Activated naive CD8-positive, alpha-beta T cell treated with anti-CD3 and anti-CD28 coated beads, Interleukin-2, amount 50 U/mL, for 16 hours (primary cell): ENCODE measurements at regions not wholly inside any gene's neighbourhood (a gene's known extent, or its start where the extent isn't known, plus 50 kb on each side); places are given as distances from the start of the nearest gene placed in this dataset.
"Not testable (repeated sequence)": the region's sequence is repeated elsewhere in the genome, so short reads cannot be mapped to it uniquely, and the experiment has no call there.

ENCODE experiments used
- DNase-seq: peaks from one replicate; pipeline ENCODE4 v3.0.0-alpha.2; 2020; ENCODE audit warnings: low read depth, low spot score

DNA sequence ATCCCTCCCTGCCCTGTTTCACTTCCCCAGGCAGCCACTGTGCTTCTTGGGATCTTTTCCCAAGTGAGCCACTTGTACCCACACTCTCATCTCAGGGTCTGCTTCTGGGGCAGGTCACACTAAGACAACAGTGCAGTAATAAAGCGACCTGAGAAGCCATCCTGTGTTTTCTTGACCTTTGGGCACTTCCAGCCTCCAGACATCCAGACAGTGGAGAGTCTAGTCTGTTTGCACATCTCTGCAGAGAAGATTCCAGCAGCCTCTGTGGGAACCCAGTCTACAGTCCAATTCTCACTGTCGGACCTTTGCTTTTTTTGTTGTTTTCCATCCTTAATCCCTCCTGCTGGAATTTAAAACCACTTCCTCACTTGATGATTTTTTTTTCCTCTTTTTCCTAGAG, 50.3 kb upstream of the ATP6AP2 start:
- DNase-seq, result no peak

GRCh38 chrX:40527543-40527942, 53.2 kb upstream of the ATP6AP2 start:
- DNase-seq, result no peak

GRCh38 chrX:40526412-40526811, 54.4 kb upstream of the ATP6AP2 start:
- no peak for DNase-seq

DNA sequence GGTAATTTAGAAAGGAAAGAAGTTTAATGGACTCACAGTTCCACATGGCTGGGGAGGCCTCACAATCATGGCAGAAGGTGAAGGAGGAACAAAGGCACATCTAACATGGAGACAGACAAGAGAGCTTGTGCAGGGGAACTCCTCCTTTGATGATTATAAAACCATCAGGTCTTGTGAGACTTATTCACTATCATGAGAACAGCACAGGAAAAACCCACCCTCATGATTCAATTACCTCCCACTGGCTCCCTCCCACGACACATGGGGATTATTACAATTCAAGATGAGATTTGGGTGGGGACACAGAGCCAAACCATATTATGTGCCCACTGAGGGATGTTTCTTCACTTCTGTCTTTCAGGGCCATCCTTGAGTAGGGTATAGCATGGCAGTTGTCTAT, 54.9 kb upstream of the ATP6AP2 start:
- not testable (repeated sequence) for DNase-seq

DNA sequence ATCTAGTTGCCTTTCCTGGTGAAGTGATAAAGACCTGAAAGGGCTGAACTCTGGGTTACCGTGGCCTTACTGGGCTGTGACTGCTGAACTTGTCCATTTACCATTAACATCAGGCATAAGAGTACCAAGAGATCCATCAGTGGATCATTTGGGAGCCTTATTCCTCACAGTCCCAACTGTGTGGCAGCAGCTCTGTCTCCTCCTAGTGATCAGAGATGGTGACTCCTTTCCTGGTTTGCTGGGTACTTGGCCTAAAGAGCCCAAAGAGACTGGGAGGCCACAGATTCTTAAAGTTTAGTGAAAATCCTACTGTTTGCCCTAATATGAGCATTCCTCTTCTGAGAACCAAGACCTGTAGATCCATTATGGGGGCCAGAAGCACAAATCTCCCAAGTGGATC, 56.3 kb upstream of the ATP6AP2 start:
- DNase-seq, result no peak

DNA sequence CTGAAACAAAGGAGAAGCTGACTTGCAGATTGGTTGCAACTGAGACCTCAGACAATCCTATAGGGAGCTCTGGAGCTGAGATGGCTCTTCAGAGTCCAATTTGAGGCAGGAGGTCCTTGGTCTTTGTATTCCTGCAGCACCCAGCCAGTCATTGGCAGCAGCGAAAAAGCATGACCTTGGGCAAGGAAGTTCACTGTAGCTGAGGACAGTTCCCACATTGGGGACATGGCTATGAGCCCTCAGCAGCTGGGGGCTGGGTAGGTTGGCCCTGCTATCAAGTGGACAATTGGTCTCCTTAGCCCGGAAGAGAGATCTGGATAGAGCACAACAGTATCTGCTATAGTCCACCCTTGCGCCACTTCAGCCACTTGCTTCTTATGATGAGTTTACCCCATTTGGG, 56.9 kb upstream of the ATP6AP2 start:
- DNase-seq, result no peak

GRCh38 chrX:40521868-40522450, 58.8 kb upstream of the ATP6AP2 start:
- DNase-seq, result no peak

GRCh38 chrX:40514376-40514775, 66.4 kb upstream of the ATP6AP2 start:
- DNase-seq, result no peak

DNA sequence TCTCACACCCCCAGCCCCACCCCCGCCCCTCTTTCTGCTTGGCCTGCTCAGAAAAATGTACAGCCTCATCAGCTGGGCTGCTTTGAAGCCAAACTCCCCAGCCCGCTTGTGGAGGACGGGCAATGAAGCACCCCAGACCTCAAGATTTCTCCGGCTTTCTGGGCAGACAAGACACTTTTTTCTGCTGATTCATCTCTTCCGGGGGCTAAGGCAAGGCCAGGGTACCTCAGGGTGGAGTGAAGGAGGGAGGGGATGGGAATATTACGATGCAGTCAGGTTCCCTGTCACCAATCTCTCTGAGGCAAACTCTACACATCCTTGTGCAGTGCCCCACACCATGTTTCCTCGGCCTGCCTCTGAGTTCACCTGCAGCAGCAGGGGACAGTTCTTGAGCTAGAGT, 66.9 kb upstream of the ATP6AP2 start:
- no peak for DNase-seq

- no peak for DNase-seq
Measured at GRCh38 chrX:40513012-40513411, 67.8 kb upstream of the ATP6AP2 start.

GRCh38 chrX:40511258-40511657, 69.5 kb upstream of the ATP6AP2 start:
- no peak for DNase-seq

DNA sequence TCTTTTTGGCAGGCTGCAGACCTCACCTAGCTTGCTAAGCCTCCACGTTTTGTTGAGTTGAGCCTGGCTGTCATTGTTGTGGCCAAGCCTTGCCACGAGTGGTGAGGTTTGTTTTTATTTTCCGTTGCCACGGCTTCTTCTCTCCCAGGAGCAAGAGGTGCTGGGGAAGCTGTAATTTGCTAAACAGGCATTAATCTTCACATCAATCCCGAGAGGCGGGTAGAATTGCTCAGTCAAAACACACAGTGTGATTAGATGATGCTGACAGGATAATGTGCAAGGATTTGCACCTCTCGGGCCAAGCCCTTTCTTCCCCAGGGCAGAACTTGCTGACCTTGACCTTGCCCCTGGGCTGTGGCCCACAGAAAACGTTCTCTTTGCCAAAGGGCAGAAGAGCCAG, 72.2 kb upstream of the ATP6AP2 start:
- no peak for DNase-seq

DNA sequence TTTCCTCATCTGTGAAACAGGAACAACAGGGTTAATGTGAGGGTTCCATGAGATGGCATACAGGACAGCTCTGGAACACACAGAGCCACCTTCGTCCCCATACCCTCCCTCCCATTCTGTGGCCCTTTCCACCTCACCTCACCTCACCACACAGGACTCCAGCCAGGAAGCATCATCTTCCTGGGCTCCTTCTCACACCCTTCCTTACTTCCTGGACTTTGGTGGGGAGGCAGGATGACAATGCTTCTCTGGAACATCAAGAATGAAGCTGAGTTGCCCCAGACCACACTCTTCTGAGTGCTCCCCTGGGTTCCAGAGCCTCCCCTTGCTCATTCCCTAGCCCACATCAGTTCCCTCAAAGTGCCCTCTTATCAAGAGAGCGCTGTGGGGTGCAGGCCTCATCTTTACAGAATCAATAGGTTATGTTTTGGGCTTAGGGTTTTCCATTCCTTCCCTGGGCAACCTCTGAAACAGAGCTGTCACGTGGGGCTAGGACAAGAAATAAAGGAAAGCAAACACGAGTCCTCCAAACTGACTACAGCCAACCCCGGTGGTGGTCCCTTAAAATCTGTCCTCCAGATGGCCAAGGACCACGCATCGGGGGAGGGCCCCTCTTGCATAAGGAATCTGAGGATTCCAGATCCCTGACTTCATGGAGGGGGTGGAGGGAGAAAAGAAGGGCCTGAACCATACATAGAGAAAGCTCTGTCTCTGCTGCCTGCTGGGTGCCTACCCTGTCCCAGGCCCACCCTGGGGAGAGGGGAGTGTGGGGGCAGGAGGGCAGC, 74.4 kb upstream of the ATP6AP2 start:
- DNase-seq, result no peak

DNA sequence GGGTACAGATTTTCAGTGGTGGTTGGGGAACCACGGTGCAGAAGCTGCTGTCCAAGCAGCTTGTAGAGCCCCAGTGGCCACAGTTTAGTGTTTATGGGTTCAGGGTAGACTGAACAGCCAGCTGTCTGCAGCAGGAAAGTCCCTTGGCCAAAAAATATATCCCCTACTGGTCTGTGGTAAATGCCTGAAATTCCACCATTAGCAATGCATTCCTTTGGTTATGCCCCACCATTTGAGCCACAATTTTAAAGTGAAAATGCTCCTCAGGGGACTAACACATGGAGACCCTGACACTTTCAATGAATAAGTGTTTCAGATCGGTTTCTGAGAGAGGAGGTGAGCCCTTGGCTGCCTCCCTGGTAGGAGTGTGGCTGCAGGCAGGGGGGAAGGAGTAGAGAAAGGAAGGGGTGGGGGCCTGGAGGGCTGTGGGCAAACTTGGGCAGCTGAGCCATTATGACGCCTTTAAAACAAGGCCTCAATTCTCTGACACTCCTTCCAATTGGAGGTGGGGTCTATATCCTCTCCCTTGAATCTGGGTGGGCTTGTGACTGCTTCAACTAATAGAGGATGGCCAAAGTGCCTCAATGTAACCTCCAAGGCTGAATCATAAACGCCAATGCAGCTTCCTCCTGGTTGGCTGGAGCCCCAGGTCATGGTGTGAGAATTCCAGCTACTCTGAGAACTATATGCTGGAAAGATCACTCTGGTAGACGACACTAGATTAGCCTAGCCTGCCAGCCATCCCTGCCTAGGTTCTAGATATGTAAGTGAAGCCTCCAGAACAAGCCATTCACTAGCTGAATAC, 75.8 kb upstream of the ATP6AP2 start:
- no peak for DNase-seq

DNA sequence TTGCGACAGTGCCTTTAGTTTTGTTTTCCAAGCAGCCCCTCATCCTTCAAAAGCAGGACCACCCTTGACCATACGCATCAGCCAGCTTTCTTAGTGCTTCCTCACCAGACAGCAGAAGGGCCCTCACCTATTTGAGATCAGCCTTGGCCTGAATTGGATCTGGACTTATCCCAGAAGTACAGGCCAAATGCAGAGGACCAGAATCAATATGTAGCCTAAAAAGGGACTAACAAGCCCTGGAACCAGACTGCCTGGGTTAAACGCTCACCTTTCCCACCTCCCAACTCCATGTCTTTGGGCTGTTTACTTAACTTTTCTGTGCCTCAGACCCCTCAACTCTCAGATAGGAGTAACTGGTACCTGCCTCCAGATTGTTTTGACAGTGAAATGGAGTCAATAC, 77.7 kb upstream of the ATP6AP2 start:
- DNase-seq, result no peak

- DNase-seq, result no peak
Measured at GRCh38 chrX:40502688-40503087, 78.1 kb upstream of the ATP6AP2 start.

- no peak for DNase-seq
Measured at GRCh38 chrX:40501164-40501855, 79.5 kb upstream of the ATP6AP2 start.

DNA sequence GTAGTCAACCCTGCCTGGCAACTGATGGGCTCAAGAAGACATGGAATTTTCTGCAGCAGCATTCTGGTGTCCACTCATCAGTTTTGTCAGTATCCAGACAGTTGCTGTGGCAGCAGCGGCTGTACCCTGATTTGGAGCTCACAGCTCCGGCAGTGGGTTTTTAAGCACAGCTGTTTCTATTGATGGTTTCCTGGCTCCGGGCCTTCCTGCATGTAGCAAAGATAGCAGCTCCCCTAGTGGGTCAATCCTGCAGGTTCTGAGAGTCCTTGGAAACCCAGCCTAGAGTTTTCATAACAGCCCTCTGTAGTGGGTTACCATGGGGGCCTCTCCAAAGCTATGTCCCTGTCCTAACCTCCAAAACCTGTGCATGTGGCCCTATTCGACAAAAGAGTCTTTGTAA, 84.0 kb upstream of the ATP6AP2 start:
- DNase-seq, result no peak

DNA sequence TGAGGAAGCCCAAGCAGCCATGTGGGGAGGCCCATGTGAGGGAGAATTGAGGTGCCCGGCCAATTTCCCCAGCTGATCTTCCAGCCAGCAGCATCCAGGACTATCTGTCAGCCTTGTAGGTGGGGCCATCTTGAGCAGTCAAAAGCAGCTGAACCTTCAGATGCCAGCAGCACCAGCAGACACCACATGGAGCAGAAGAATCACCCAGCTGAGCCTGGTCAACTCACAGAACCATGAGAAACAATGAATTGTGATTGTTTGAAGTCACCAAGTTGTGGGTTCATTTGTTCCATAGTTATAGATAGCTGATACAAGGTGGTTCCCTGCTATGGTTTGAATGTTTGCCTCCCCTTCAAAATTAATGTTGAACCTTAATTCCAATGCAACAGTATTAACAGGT, 85.1 kb upstream of the ATP6AP2 start:
- DNase-seq, result no peak

DNA sequence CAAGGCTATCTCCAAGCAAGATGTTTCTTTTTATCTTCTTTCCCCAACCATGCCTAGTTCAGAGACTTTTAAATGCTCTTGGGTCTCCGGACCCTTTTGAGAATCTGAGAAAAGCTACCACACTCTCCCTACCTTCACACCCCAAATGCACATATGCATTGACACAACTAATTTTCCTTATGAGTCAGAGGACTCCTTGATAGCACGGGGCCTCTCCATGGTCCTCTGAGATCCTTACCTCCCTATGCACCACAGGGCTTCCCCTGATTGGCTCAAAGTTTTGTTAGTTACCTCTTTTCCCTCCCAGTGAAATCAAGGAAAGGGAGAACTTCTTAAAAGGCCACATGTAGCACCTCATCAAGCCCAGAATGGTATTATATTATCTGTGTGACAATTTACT, 86.8 kb upstream of the ATP6AP2 start:
- no peak for DNase-seq

DNA sequence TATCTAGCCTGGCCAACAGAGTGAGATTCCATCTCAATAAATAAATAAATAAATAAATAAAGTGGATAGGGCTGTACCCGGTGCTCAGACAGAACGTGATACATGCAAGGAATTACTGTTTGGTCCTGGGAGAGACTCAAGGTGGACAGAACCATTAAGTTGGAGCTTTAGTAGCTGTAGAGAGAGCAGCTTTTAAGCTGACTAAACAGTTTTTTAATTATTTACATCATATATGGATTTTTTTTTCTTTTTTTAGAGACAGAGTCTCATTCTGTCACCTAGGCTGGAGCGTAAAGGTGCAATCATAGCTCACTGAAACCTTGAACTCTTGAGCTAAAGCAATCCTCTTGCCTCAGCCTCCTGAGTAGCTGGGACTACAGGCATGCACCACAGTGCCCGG, 92.5 kb upstream of the ATP6AP2 start:
- DNase-seq, result no peak

DNA sequence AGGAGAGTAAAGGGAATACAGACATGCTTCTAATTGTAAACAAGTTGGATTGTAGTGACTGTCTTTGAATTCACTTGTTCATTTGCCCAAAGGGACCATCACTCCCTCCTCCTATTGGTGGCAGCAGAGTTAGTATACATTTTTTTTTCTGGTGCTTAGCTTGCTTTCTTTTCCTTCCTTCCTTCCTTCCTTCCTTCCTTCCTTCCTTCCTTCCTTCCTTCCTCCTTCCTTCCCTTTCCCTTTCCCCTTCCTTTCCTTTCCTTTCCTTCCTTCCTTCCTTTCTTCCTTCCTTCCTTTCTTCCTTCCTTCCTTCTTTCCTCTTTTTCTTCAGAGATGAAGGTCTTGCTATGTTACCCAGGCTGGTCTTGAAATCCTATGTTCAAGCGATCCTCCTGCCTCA, 94.8 kb upstream of the ATP6AP2 start:
- no peak for DNase-seq
